ENCODE measurements at regions not wholly inside any gene's neighbourhood (a gene's known extent, or its start where the extent isn't known, plus 50 kb on each side); places are given as distances from the start of the nearest gene placed in this dataset.

- DNase-seq (ENCODE audit: low read depth), result peak; percentile 73
These were observed 104.0 kb upstream of the FRMD6 start for GRCh38 chr14:51547701-51548100.

- DNase-seq (ENCODE audit: low read depth), result no peak
These were observed 103.5 kb upstream of the FRMD6 start for GRCh38 chr14:51548187-51548586.

GRCh38 chr14:51550636-51551035, 101.1 kb upstream of the FRMD6 start:
- no peak for DNase-seq (ENCODE audit: low read depth)

- no peak for DNase-seq (ENCODE audit: low read depth)
These were observed 99.4 kb upstream of the FRMD6 start for GRCh38 chr14:51552275-51552674.

GRCh38 chr14:51552768-51553404, 98.8 kb upstream of the FRMD6 start:
- DNase-seq (ENCODE audit: low read depth), result no peak

GRCh38 chr14:51554339-51554920, 97.3 kb upstream of the FRMD6 start:
- peak; percentile 57 for DNase-seq (ENCODE audit: low read depth)

GRCh38 chr14:51554953-51555352, 96.8 kb upstream of the FRMD6 start:
- DNase-seq (ENCODE audit: low read depth), result peak; percentile 43

- DNase-seq (ENCODE audit: low read depth), result no peak
These were observed 90.6 kb upstream of the FRMD6 start for GRCh38 chr14:51561141-51561540.

- DNase-seq (ENCODE audit: low read depth), result no peak
These were observed 88.9 kb upstream of the FRMD6 start for GRCh38 chr14:51562816-51563215.

- DNase-seq (ENCODE audit: low read depth), result no peak
These were observed 88.2 kb upstream of the FRMD6 start for GRCh38 chr14:51563560-51563959.

GRCh38 chr14:51564460-51564859, 87.2 kb upstream of the FRMD6 start:
- no peak for DNase-seq (ENCODE audit: low read depth)

GRCh38 chr14:51564986-51565604, 86.6 kb upstream of the FRMD6 start:
- no peak for DNase-seq (ENCODE audit: low read depth)

GRCh38 chr14:51566831-51567582, 84.7 kb upstream of the FRMD6 start:
- DNase-seq (ENCODE audit: low read depth), result no peak

- no peak for DNase-seq (ENCODE audit: low read depth)
These were observed 83.3 kb upstream of the FRMD6 start for GRCh38 chr14:51568366-51568765.

- no peak for DNase-seq (ENCODE audit: low read depth)
These were observed 78.1 kb upstream of the FRMD6 start for GRCh38 chr14:51573607-51574006.

GRCh38 chr14:51574009-51574408, 77.7 kb upstream of the FRMD6 start:
- DNase-seq (ENCODE audit: low read depth), result no peak

GRCh38 chr14:51575349-51576116, 76.2 kb upstream of the FRMD6 start:
- DNase-seq (ENCODE audit: low read depth), result peak; percentile 50

- DNase-seq (ENCODE audit: low read depth), result no peak
These were observed 75.6 kb upstream of the FRMD6 start for GRCh38 chr14:51576117-51576430.

GRCh38 chr14:51576879-51577278, 74.8 kb upstream of the FRMD6 start:
- peak; percentile 58 for DNase-seq (ENCODE audit: low read depth)

- DNase-seq (ENCODE audit: low read depth), result no peak
These were observed 72.9 kb upstream of the FRMD6 start for GRCh38 chr14:51578853-51579252.

GRCh38 chr14:51581017-51581881, 70.5 kb upstream of the FRMD6 start:
- no peak for DNase-seq (ENCODE audit: low read depth)

All from fibroblast of gingiva (primary cell).